ENCODE measurements at regions not wholly inside any gene's neighbourhood (a gene's known extent, or its start where the extent isn't known, plus 50 kb on each side); places are given as distances from the start of the nearest gene placed in this dataset.

DNA sequence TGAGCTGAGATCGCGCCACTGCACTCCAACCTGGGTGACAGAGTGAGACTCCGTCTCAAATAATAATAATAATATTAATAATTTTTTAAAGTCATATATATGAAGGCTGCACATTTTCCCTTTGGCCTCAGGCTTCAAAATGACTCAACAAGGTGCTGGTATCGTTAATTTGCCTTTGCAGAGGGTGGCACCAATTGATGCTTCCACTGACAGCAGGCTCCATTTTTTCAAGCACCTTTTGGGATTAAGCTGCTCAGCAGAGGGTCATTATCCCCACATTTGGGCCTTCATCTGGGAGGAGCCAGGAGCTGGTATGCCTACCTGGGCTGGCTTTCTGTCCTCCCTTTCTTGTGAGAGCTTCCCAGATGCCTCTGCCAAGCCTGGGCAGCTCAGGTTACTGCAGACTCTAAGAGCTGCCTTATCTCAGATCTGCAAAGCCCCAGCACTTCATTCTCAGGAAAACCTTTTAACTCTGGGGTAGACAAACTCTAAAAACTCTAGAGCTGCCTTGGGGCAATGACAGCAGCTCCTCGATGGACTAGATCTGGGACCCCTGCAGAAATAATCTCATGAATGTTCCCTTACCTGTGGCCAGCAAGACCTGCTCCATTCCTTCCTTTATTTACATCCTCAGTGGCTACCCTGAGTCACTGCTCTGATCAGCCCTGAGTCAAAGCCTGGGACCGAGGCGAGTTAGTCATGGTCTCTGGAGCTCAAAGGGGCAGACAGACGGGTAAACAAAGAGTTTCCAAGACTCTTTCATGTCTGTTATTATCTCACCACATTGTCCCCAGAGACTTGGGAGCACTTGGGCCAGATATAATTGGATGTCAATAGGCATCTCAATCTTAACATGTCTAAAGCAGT, 80.0 kb upstream of the EYA2 start:
- TF ChIP-seq, protein P1, sequence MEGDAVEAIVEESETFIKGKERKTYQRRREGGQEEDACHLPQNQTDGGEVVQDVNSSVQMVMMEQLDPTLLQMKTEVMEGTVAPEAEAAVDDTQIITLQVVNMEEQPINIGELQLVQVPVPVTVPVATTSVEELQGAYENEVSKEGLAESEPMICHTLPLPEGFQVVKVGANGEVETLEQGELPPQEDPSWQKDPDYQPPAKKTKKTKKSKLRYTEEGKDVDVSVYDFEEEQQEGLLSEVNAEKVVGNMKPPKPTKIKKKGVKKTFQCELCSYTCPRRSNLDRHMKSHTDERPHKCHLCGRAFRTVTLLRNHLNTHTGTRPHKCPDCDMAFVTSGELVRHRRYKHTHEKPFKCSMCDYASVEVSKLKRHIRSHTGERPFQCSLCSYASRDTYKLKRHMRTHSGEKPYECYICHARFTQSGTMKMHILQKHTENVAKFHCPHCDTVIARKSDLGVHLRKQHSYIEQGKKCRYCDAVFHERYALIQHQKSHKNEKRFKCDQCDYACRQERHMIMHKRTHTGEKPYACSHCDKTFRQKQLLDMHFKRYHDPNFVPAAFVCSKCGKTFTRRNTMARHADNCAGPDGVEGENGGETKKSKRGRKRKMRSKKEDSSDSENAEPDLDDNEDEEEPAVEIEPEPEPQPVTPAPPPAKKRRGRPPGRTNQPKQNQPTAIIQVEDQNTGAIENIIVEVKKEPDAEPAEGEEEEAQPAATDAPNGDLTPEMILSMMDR (IDR thresholded peaks at IDR 0.05) = no peak
- Mint-ChIP-seq H3K27me3 (ENCODE audit: low read depth) (peaks cover 15% of the 10 kb centered on the region), H3K4me3 (ENCODE audit: unreplicated experiment) (no peak overlapping the region), H3K36me3 (ENCODE audit: low read depth) (no peaks in the 10 kb centered on the region), H3K27ac (ENCODE audit: unreplicated experiment) (peak overlapping the region; percentile 65), H3K4me1 (ENCODE audit: low read depth) (peaks cover 20% of the 10 kb centered on the region), H3K9me3 (ENCODE audit: low read depth) (no peaks in the 10 kb centered on the region)
- DNase-seq (ENCODE audit: low spot score) = no peak

DNA sequence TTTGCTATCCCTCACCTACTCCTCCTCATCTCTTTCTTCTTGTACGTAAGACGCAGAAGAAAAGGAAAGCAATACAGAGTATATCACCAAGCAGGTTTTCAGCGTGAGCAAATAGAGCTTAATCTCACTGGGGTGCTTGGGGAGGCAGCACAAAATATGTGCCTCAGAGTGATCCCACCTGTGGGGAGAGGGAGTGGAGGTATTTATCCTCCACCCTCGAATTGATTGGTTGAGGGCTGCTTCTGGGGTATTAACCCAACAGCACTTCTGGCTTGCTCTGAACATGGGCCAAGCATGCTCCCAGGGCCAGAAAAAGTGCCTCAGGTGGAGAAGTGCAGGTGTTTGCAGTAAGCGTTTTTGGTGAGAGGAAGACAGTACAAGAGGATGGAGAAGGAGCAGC, 78.5 kb upstream of the EYA2 start:
- Mint-ChIP-seq H3K9me3 (ENCODE audit: low read depth) (no peaks in the 10 kb centered on the region), H3K36me3 (ENCODE audit: low read depth) (no peaks in the 10 kb centered on the region), H3K27ac (ENCODE audit: unreplicated experiment) (no peak overlapping the region), H3K4me3 (ENCODE audit: unreplicated experiment) (no peak overlapping the region), H3K4me1 (ENCODE audit: low read depth) (peaks cover 15% of the 10 kb centered on the region), H3K27me3 (ENCODE audit: low read depth) (peaks cover 24% of the 10 kb centered on the region)
- DNase-seq (ENCODE audit: low spot score) = no peak
- TF ChIP-seq, protein P1 (IDR thresholded peaks at IDR 0.05) = no peak

DNA sequence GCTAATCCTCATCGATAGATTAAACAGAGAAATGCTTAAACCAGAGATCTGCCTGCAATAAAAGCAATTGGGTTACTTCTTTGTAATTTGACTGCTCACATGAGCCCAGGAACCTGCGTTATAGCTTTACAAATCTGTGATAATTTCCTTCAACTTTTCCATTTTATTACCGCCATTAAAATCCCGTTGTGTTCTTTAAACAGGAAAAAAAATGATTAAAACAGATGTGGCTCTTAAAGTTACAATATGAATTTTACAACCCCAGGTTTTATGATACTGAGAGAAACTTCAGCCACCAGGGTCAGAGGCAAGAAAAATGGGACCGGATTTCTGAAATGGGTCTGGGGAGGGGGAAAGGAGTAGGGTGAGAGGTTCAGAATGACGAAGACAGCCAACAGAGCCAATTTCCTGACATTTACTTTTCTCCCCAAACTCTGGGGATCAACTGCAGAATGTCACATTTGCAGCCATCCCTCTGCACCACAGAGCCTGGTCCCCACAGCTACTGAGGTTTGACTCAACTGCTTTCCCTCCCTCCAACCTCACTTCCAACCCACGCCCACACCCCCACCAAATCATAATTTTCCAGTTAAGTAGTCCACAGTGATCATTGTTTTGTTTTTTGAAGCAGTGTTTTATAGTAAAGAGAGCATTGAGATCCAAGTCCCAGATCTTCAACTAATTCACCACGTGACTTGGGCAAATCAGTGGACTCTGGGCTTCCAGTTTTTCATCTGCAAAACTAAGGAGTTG, 77.6 kb upstream of the EYA2 start:
- H3K4me3 Mint-ChIP-seq (ENCODE audit: unreplicated experiment) = no peak overlapping the region
- H3K36me3 Mint-ChIP-seq (ENCODE audit: low read depth) = no peaks in the 10 kb centered on the region
- no peak overlapping the region for H3K27ac Mint-ChIP-seq (ENCODE audit: unreplicated experiment)
- no peaks in the 10 kb centered on the region for H3K9me3 Mint-ChIP-seq (ENCODE audit: low read depth)
- peaks cover 21% of the 10 kb centered on the region for H3K27me3 Mint-ChIP-seq (ENCODE audit: low read depth)
- H3K4me1 Mint-ChIP-seq (ENCODE audit: low read depth) = peaks cover 15% of the 10 kb centered on the region
- TF ChIP-seq, protein P1 (IDR thresholded peaks at IDR 0.05) = no peak
- DNase-seq (ENCODE audit: low spot score) = no peak

DNA sequence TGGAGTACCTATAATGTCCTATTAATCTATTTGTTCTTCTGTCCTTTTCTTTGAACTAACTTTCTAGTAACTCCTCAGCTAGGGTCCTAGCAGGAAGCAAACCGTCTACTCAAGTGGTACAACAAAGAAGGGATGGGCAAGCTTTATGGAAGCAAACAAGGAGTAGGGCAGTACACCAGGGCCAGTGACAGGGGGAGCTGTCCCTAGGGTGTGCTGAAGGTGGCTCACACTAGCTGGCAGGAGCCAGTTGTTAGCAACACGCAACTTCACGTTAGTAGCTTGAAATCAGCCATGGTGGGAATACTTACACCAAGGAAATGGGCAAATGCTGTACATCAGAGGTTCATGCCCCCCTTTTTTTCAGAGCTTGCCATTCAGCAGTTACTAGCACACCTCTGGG, 74.0 kb upstream of the EYA2 start:
- peaks cover 21% of the 10 kb centered on the region for H3K27me3 Mint-ChIP-seq (ENCODE audit: low read depth)
- TF ChIP-seq, protein P1 (IDR thresholded peaks at IDR 0.05) = no peak
- H3K27ac Mint-ChIP-seq (ENCODE audit: unreplicated experiment) = no peak overlapping the region
- H3K9me3 Mint-ChIP-seq (ENCODE audit: low read depth) = peaks cover 16% of the 10 kb centered on the region
- no peak for DNase-seq (ENCODE audit: low spot score)
- no peak overlapping the region for H3K4me3 Mint-ChIP-seq (ENCODE audit: unreplicated experiment)
- peaks cover 2% of the 10 kb centered on the region for H3K4me1 Mint-ChIP-seq (ENCODE audit: low read depth)
- peaks cover 2% of the 10 kb centered on the region for H3K36me3 Mint-ChIP-seq (ENCODE audit: low read depth)

DNA sequence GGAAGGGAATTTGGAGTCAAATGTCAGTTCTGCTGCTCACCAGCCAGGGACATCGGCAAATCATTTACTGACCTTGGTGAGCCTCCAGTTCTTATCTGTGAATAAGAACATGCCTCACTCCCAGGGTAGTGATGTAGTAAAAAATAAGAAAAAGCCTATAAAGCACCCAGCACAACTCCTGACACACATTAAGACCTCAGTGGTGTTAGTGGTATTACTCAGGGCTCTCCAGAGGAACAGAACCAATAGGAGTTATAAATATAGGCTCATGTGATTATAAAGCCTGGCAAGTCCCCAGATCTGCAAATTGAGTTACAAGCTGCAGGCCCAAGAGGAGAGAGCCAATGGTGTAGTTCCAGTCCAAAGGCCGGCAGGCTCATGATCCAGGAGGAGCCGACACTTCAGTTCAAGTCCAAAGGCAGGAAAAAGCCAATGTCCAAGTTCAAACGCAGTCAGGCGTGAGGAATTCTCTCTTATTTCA, 71.3 kb upstream of the EYA2 start:
- Mint-ChIP-seq H3K27me3 (ENCODE audit: low read depth) (peaks cover 12% of the 10 kb centered on the region), H3K9me3 (ENCODE audit: low read depth) (peaks cover 16% of the 10 kb centered on the region), H3K36me3 (ENCODE audit: low read depth) (peaks cover 2% of the 10 kb centered on the region), H3K27ac (ENCODE audit: unreplicated experiment) (no peak overlapping the region), H3K4me1 (ENCODE audit: low read depth) (peaks cover 15% of the 10 kb centered on the region), H3K4me3 (ENCODE audit: unreplicated experiment) (no peak overlapping the region)
- no peak for DNase-seq (ENCODE audit: low spot score)
- TF ChIP-seq, protein P1 (IDR thresholded peaks at IDR 0.05) = no peak
